IMR-90 (cell line): ENCODE measurements at regions not wholly inside any gene's neighbourhood (a gene's known extent, or its start where the extent isn't known, plus 50 kb on each side); places are given as distances from the start of the nearest gene placed in this dataset.
A peak's percentile ranks its signal among the peaks of the same experiment; 100 is the strongest.

Experiments
- ATAC-seq: fragments of 200-7000 bp; cut with Tn5 transposase; 2 replicates; pipeline ENCODE4 v1.9.1; 2020; ENCODE audit warnings: low read depth, mild to moderate bottlenecking, moderate library complexity
- BruUV-seq: library from RNA; stranded (reverse); fragments of 400-500 nt; replicated peaks from 2 replicates; lab custom pipeline; 2021; lab: Mats Ljungman, UMichigan
- CTCF ChIA-PET: fragments of 300-600 bp; formaldehyde crosslinking; extraction: SDS; loops from one replicate; lab custom pipeline; 2021; ENCODE audit warnings: antibody characterized with exemption; lab: Yijun Ruan, JAX
- POLR2A ChIA-PET: fragments of 300-600 bp; sonication (Branson Sonifier 250); formaldehyde crosslinking; loops from one replicate; lab custom pipeline; 2022; ENCODE audit warnings: antibody characterized with exemption; ENCODE audit not compliant: unreplicated experiment; lab: Charles Lee
- DNase-seq: peaks from one replicate; pipeline ENCODE4 v3.0.0; 2013
- H2AFZ ChIP-seq: replicated peaks from 2 replicates; pipeline ENCODE3; 2013; ENCODE audit warnings: low read length, mild to moderate bottlenecking; ENCODE audit not compliant: poor library complexity
- H2AK5ac ChIP-seq: 2 replicates; pipeline ENCODE4 v1.6.1; 2013; ENCODE audit warnings: low read depth, low read length, inconsistent platforms
- H2AK9ac ChIP-seq: replicated peaks from 2 replicates; pipeline ENCODE3; 2013; ENCODE audit warnings: mild to moderate bottlenecking, low read depth, low read length, moderate library complexity; ENCODE audit not compliant: poor library complexity
- H2BK120ac ChIP-seq: 2 replicates; pipeline ENCODE4 v1.6.1; 2013; ENCODE audit warnings: low read depth, low read length, inconsistent platforms
- H2BK15ac ChIP-seq: 3 replicates; pipeline ENCODE4 v1.6.1; 2013; ENCODE audit warnings: low read depth, low read length, inconsistent platforms
- H2BK20ac ChIP-seq: 2 replicates; pipeline ENCODE4 v1.6.1; 2013; ENCODE audit warnings: low read depth, mild to moderate bottlenecking, inconsistent platforms, low read length, moderate library complexity
- H2BK5ac ChIP-seq: 2 replicates; pipeline ENCODE4 v1.6.1; 2013; ENCODE audit warnings: mild to moderate bottlenecking, low read depth, low read length, inconsistent platforms; ENCODE audit not compliant: poor library complexity, severe bottlenecking
- H3K14ac ChIP-seq: replicated peaks from 2 replicates; pipeline ENCODE4 v1.6.1; 2013; ENCODE audit warnings: low read depth, low read length, inconsistent platforms
- H3K18ac ChIP-seq: 2 replicates; pipeline ENCODE4 v1.6.1; 2013; ENCODE audit warnings: low read depth, low read length, control low read depth
- H3K23ac ChIP-seq: 2 replicates; pipeline ENCODE4 v1.6.1; 2013; ENCODE audit warnings: low read depth, low read length, inconsistent platforms
- H3K27ac ChIP-seq: 2 replicates; pipeline ENCODE4 v1.5.1; 2013; ENCODE audit warnings: mild to moderate bottlenecking, control low read depth, low read length; ENCODE audit not compliant: insufficient read depth
- H3K27me3 ChIP-seq: 2 replicates; pipeline ENCODE4 v1.6.1; 2013; ENCODE audit warnings: low read length; ENCODE audit not compliant: control insufficient read depth, insufficient read depth
- H3K36me3 ChIP-seq: 2 replicates; pipeline ENCODE4 v1.6.1; 2013; ENCODE audit warnings: low read length, mixed read lengths; ENCODE audit not compliant: control insufficient read depth, insufficient read depth
- H3K4ac ChIP-seq: 2 replicates; pipeline ENCODE4 v1.6.1; 2013; ENCODE audit warnings: low read depth, low read length, inconsistent platforms
- H3K4me1 ChIP-seq: 2 replicates; pipeline ENCODE4 v1.6.1; 2013; ENCODE audit warnings: low read length, mixed read lengths; ENCODE audit not compliant: control insufficient read depth, insufficient read depth
- H3K4me2 ChIP-seq: 2 replicates; pipeline ENCODE4 v1.6.1; 2013; ENCODE audit warnings: low read depth, mild to moderate bottlenecking, control low read depth, low read length, moderate library complexity
- H3K4me3 ChIP-seq: 2 replicates; pipeline ENCODE4 v1.5.1; 2013; ENCODE audit warnings: low read depth, mild to moderate bottlenecking, control low read depth, low read length, moderate library complexity; ENCODE audit not compliant: insufficient read depth
- H3K56ac ChIP-seq: 2 replicates; pipeline ENCODE4 v1.6.1; 2013; ENCODE audit warnings: low read length, inconsistent platforms; ENCODE audit not compliant: insufficient read depth; ENCODE audit errors: extremely low read depth
- H3K79me1 ChIP-seq, 2 experiments: 2 replicates each; pipeline ENCODE4 v1.6.1; 2013; ENCODE audit warnings: low read length in 2 of 2, inconsistent platforms in 1 of 2, low read depth in 1 of 2
- H3K9ac ChIP-seq: 2 replicates; pipeline ENCODE4 v1.6.1; 2013; ENCODE audit warnings: low read depth, low read length, control low read depth
- H3K9me1 ChIP-seq: 2 replicates; pipeline ENCODE4 v1.6.1; 2013; ENCODE audit warnings: low read length, inconsistent platforms; ENCODE audit not compliant: insufficient read depth
- H3K9me3 ChIP-seq: 2 replicates; pipeline ENCODE4 v1.6.1; 2013; ENCODE audit warnings: low read length; ENCODE audit not compliant: control insufficient read depth, insufficient read depth
- H4K20me1 ChIP-seq: 2 replicates; pipeline ENCODE4 v1.6.1; 2013; ENCODE audit warnings: low read length, inconsistent platforms; ENCODE audit not compliant: insufficient read depth
- H4K5ac ChIP-seq: 2 replicates; pipeline ENCODE4 v1.6.1; 2013; ENCODE audit warnings: mild to moderate bottlenecking, low read depth, low read length, control low read depth
- H4K8ac ChIP-seq, 2 experiments: 2 replicates each; pipeline ENCODE4 v1.6.1; 2013; ENCODE audit warnings: low read depth in 2 of 2, low read length in 2 of 2, control low read depth in 1 of 2, inconsistent platforms in 1 of 2
- H4K91ac ChIP-seq: 2 replicates; pipeline ENCODE4 v1.6.1; 2013; ENCODE audit warnings: low read depth, low read length, inconsistent platforms; ENCODE audit not compliant: insufficient read depth
- ELK1 ChIP-seq: fragments of 150-350 bp; IDR thresholded peaks from 2 replicates; pipeline ENCODE4 v1.6.1; 2016; ENCODE audit warnings: low read depth, mild to moderate bottlenecking, low read length, moderate library complexity, borderline replicate concordance
- USF2 ChIP-seq: fragments of 150-350 bp; IDR thresholded peaks from 2 replicates; pipeline ENCODE4 v1.6.1; 2017; ENCODE audit warnings: mild to moderate bottlenecking, antibody characterized with exemption, low read length, low read depth
- dilution Hi-C: fragments of 300-500 bp; cut with HindIII; formaldehyde crosslinking; loops from one replicate; pipeline ENCODE4 v1.14.3; 2018; ENCODE audit warnings: low sequenced_read_pairs; ENCODE audit not compliant: unreplicated experiment
- in situ Hi-C: fragments of 300-500 bp; cut with MboI; formaldehyde crosslinking; loops from 3 replicates; pipeline ENCODE4 v1.14.3; 2019; ENCODE audit warnings: low sequenced_read_pairs, inconsistent platforms, mixed read lengths
- intact Hi-C: fragments of 100-400 bp; cut with micrococcal nuclease; formaldehyde crosslinking; loops from 2 replicates; pipeline ENCODE4 v1.10.0; 2022

- Histone ChIP-seq H3K18ac (peak overlapping the region; percentile 92), H2BK120ac (peak overlapping the region; percentile 58; the same call in 1 of the 2 replicates), H4K91ac (no peak overlapping the region), H3K14ac (no peak overlapping the region), H3K4me2 (no peak overlapping the region; the same call in 1 of the 2 replicates), H3K27me3 (no peaks in the 10 kb centered on the region), H3K56ac (no peak overlapping the region), H4K8ac (peak overlapping the region in 1 of 2 experiments; percentile 7; a peak in 1 of 4 replicates), H3K9ac (no peak overlapping the region), H3K79me1 (no peaks in the 10 kb centered on the region), H3K4ac (0 out of 2 replicates have a peak overlapping the region, but pooled peaks have one; percentile 2), H3K36me3 (no peaks in the 10 kb centered on the region), H3K4me1 (no peaks in the 10 kb centered on the region; the same call in 1 of the 2 replicates), H3K9me1 (no peaks in the 10 kb centered on the region), H2AK9ac (no peak overlapping the region), H3K4me3 (no peak overlapping the region), H3K27ac (no peak overlapping the region), H4K20me1 (no peaks in the 10 kb centered on the region), H3K9me3 (peaks cover 7% of the 10 kb centered on the region; the same call in 1 of the 2 replicates), H2BK20ac (peak overlapping the region; percentile 37; the same call in 1 of the 2 replicates), H4K5ac (peak overlapping the region; percentile 76), H3K23ac (no peak overlapping the region), H2AK5ac (no peak overlapping the region), H2BK5ac (peak overlapping the region; percentile 64), H2BK15ac (no peak overlapping the region), H2AFZ (no peak overlapping the region)
- BruUV-seq: no TSS peak
- in situ Hi-C loops (no loop called here), intact Hi-C loops (no loop called here), dilution Hi-C loops (no loop called here)
- TF ChIP-seq ELK1: no peak
- 0 out of 2 replicates have a peak, but pooled peaks have one; percentile 33 for TF ChIP-seq USF2
- ATAC-seq (peak; percentile 14; the same call in 1 of the 2 replicates), DNase-seq (peak; percentile 46)
- ChIA-PET CTCF (no interaction called here), POLR2A (no interaction called here)
These were observed 242.6 kb downstream of the BTG1 start for GRCh38 chr12:91902860-91903683.
